Mucosa of descending colon (tissue), 3 donors: ENCODE measurements at regions not wholly inside any gene's neighbourhood (a gene's known extent, or its start where the extent isn't known, plus 50 kb on each side); places are given as distances from the start of the nearest gene placed in this dataset.

ENCODE experiments used
- ATAC-seq: fragments of 200-7000 bp; cut with Tn5 transposase; one replicate; pipeline ENCODE4 v1.9.1; 2020; ENCODE audit warnings: mild to moderate bottlenecking, moderate library complexity
- DNase-seq, 3 donors: peaks; one replicate each; pipeline ENCODE4 v3.0.0-alpha.2; 2020
- H3K36me3 ChIP-seq: fragments of 200-600 bp; one replicate; pipeline ENCODE4 v1.8.0; 2021; ENCODE audit warnings: low read depth, mild to moderate bottlenecking
- H3K4me1 ChIP-seq: fragments of 200-600 bp; one replicate; pipeline ENCODE4 v1.8.0; 2021; ENCODE audit warnings: low read depth, mild to moderate bottlenecking
- H3K4me3 ChIP-seq: fragments of 200-600 bp; one replicate; pipeline ENCODE4 v1.8.0; 2021; ENCODE audit warnings: mild to moderate bottlenecking
- H3K9me3 ChIP-seq: fragments of 200-600 bp; one replicate; pipeline ENCODE4 v1.8.0; 2021; ENCODE audit warnings: mild to moderate bottlenecking
- intact Hi-C, 2 donors: fragments of 100-400 bp; cut with DNase I in 1 of 2; cut with micrococcal nuclease in 1 of 2; formaldehyde crosslinking; loops; one replicate each; pipeline versions ENCODE4 v1.11.0 to v1.11.1; 2022; cut with DNase I, micrococcal nuclease
- TF ChIP-seq, protein P1 (sequence below): fragments of 200-600 bp; IDR thresholded peaks from one replicate; pipeline ENCODE4 v1.8.0; 2022; ENCODE audit warnings: antibody characterized with exemption, mild to moderate bottlenecking
- donor health status: DM: no; HTN: no; CAD: no; lungs with moderate emphysema.
- donor health status: DM: no; HTN: no; CAD: no.
- donor health status: DM: no; HTN: yes; CAD: no.

DNA sequence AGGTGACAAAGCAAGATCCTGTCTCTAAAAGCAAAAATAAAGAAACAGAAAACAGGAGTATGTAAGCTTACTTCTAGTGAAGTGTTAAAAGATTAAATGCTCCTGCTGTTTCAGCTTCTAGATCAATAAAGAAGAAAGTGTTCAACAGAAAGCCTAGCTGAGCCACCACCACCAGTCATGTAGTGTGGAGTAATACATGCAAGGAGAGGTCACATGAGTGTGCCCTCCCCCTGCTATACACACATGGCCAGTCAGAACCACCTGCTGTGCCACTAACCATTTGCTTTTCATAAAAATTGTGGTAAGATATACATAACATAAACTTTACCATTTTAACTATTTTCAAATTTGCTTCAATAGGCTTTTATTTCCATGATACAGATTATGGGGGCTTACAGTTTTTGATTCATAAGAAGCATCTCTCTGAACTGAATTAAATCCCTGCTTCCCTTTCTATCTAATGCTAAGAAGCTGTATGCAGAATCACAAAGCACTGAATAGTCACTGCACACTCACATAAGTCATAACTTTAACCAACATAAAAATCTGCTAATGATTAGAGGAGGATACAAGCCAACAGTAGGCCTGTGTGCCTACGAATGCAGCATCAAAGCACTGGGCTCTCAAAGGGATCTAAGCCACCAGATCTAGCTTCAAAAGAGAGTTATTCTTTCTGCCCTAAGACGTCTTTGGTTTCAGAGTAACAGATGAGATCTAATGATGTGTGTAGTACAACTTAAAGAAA is 515.5 kb downstream of the C12orf50 start:
- Histone ChIP-seq H3K4me1 (no peaks in the 10 kb centered on the region), H3K9me3 (no peaks in the 10 kb centered on the region), H3K4me3 (no peak overlapping the region), H3K36me3 (no peaks in the 10 kb centered on the region)
- DNase-seq = no peak
- intact Hi-C loops = no loop called here
- no peak for ATAC-seq
- TF ChIP-seq, protein P1, sequence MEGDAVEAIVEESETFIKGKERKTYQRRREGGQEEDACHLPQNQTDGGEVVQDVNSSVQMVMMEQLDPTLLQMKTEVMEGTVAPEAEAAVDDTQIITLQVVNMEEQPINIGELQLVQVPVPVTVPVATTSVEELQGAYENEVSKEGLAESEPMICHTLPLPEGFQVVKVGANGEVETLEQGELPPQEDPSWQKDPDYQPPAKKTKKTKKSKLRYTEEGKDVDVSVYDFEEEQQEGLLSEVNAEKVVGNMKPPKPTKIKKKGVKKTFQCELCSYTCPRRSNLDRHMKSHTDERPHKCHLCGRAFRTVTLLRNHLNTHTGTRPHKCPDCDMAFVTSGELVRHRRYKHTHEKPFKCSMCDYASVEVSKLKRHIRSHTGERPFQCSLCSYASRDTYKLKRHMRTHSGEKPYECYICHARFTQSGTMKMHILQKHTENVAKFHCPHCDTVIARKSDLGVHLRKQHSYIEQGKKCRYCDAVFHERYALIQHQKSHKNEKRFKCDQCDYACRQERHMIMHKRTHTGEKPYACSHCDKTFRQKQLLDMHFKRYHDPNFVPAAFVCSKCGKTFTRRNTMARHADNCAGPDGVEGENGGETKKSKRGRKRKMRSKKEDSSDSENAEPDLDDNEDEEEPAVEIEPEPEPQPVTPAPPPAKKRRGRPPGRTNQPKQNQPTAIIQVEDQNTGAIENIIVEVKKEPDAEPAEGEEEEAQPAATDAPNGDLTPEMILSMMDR = no peak

DNA sequence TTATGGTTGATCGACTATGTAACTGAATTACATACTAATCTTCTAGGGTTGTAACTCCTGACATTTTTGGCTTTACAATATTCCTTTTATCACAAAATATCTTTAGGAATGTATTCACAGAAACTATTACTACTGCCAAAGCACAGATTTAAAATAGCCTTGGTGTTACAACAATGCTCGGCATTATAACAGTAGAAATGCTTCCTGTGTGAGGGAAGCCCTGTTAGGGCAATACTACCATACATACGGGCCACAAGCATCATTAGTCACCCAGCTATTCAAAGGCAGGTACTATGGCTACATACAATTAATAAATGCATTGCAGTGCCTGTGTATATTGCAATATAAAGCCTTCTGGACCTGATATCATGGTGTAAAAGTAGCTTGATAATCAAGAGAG is 517.8 kb downstream of the C12orf50 start:
- H3K4me1 ChIP-seq = no peaks in the 10 kb centered on the region
- no peaks in the 10 kb centered on the region for H3K9me3 ChIP-seq
- no peaks in the 10 kb centered on the region for H3K36me3 ChIP-seq
- TF ChIP-seq, protein P1 = no peak
- no peak for DNase-seq
- H3K4me3 ChIP-seq = no peak overlapping the region
- intact Hi-C loops = no loop called here
- ATAC-seq = no peak

DNA sequence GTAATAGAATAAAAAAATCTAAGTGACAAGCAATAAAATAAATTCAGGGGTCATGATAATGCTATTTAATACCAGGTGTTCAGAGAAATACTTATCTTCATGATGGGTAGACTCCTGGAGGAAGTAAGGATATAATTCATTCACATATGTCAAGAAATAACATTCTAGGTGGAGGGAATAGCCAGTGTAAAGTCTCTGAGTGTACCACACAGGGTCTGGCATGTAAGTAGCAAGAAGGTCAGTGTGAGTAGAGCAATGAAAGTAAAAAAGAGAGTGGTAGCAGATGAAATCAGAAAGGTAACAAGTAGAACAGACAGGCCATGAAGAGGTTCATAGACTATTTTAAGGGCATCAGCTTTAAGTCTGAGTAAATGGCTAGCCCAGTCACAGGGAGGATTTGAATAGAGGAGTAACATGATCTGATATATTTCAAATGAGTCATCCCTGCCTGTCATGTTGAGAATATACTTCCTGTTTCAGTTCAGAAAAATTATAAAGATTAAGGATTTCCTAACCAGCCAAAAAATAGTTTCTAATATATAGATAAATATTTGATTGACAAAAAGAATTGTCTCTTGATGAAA is 519.9 kb downstream of the C12orf50 start:
- Histone ChIP-seq H3K4me3 (no peak overlapping the region), H3K9me3 (no peaks in the 10 kb centered on the region), H3K36me3 (no peaks in the 10 kb centered on the region), H3K4me1 (no peaks in the 10 kb centered on the region)
- ATAC-seq = no peak
- intact Hi-C loops = no loop called here
- DNase-seq = no peak
- TF ChIP-seq, protein P1 = no peak

DNA sequence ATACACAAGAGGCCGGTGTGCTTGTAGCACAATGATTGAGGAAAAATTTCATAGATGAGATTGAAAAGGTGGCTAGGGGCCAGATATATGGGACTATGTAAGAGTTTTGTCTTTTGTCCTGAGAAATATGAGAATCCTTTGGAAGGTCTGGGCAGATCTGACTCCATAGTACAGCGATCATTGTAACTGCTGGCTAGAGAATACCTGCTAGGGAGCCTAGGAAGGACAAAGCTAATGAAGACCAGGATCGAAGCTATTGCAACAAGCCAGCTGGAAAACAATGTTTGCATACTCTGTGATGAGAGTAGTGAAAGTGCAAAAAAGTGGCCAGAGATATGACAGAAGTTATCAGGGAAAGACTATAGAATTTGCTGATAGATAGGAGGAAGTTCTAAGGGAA is 537.6 kb downstream of the C12orf50 start:
- ATAC-seq = no peak
- intact Hi-C loops = no loop called here
- Histone ChIP-seq H3K4me3 (no peak overlapping the region), H3K4me1 (no peaks in the 10 kb centered on the region), H3K36me3 (no peaks in the 10 kb centered on the region), H3K9me3 (no peaks in the 10 kb centered on the region)
- no peak for DNase-seq
- TF ChIP-seq, protein P1 = no peak

DNA sequence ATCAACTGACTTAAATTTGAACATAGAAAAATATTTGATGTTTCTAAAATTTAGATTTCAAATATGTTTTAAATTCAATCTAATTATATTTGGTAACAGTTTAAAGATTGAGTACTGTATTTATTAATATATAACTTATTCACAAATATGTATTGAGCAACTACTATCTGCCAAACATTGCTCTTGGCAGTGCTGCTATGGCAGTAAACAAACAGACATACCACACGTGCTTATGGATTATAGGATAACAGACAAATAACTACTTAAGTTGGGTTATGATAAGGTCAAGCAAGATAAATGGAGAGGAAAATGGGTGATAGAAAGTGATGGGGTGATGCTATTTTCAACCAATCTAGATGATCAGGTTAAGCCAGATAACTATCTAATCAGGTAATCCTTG is 538.1 kb downstream of the C12orf50 start:
- DNase-seq (no peak), ATAC-seq (no peak)
- Histone ChIP-seq H3K36me3 (no peaks in the 10 kb centered on the region), H3K9me3 (no peaks in the 10 kb centered on the region), H3K4me1 (no peaks in the 10 kb centered on the region), H3K4me3 (no peak overlapping the region)
- intact Hi-C loops = no loop called here
- TF ChIP-seq, protein P1 = no peak
